Kidney tubule cell (primary cell): ENCODE measurements at regions not wholly inside any gene's neighbourhood (a gene's known extent, or its start where the extent isn't known, plus 50 kb on each side); places are given as distances from the start of the nearest gene placed in this dataset.
"Not testable (repeated sequence)": the region's sequence is repeated elsewhere in the genome, so short reads cannot be mapped to it uniquely, and the experiment has no call there.

Experiments used
- DNase-seq: peaks from one replicate; pipeline ENCODE4 v3.0.0-alpha.2; 2018; ENCODE audit warnings: low spot score

DNA sequence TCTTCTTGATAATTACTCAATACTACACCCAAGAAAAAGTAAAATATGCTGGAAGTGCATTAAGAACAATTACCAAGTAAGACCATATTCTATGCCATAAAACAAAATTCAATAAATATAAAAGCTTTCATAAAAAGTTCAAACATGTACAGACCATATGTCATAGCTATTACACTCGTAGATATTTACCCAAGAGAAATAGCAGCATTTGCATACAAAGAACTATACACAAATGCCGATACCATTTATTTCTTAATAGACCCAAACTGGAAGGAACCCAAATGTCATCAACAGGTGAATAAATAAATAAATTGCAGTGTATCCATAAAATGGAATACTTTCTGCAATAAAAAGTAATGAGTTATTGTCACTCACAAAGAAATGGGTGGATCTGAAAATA, 78.3 kb upstream of the SLC16A7 start:
- DNase-seq, result no peak

DNA sequence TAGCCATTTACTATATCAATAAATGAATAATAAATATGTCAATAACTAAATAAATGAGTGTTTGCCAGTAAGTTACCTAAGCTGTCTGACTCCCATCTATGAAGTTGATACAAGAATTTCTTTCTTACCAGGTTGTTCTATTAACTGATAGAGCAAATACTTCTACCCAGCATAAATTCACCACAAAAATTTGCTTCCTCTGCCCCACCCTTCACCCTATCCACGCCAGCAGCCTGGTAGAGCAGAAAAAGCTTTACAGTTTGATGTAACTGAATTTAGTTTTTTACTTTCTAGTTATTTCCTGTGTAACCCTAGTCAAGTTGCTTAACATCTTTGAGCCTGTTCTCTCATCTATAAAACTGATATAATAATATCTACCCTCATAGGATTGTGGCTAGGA, 94.9 kb upstream of the SLC16A7 start:
- peak; percentile 29 for DNase-seq

DNA sequence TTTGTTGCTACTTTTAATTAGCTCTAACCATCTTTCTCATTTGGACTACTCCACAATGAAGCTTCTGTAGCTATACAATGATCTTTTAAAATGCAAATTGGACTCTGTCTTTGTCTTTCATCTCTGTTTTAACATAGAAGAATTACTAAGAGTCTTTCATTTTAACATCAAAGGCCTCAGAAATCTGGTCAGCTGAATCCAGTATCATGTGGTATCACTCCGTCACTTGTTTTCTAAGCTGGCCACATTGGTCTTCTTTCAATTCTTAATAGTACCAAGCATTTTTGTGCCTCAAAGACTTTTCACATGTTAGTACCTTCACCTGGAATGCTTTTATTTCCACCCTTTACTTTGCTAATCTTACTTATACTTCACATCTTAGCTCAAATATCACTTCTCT, 95.5 kb upstream of the SLC16A7 start:
- DNase-seq, result no peak

DNA sequence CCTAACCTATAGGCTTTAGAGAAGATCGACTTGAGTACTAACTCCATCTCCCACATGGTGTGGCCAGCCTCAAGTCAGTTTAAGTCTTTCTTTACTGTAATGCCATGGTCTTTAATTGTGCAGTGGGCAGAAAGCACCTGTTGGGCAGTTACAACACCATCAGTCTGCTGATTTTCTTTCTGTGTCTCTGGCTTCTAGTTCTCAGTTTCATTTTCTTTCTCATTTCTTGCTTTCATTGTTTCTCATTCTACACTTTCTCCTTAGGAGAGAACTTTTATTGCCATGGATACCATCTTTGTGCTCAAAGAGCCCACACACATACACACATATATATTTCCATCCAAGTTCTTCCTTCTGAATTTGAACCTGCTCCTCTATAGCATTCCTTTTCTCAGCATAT, 96.1 kb upstream of the SLC16A7 start:
- DNase-seq, result no peak

DNA sequence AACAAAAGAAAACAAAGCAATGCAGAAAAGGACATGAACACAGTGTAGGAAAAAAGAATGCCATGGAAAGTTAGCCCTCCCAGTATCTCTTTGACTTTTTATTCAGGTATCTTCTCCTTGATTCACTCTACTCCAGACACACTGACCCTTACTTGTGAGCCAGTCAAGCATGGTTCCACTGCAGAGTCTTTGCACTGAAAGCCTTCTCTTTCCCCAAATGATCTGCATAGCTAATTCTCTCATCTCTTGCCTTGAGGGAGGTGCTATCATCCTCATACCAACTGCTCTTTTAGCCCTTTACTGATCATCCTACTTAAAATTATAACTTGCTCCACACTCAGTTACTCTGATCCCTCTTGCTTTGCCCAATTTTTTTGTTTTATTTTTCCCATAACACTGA, 101.2 kb upstream of the SLC16A7 start:
- no peak for DNase-seq

DNA sequence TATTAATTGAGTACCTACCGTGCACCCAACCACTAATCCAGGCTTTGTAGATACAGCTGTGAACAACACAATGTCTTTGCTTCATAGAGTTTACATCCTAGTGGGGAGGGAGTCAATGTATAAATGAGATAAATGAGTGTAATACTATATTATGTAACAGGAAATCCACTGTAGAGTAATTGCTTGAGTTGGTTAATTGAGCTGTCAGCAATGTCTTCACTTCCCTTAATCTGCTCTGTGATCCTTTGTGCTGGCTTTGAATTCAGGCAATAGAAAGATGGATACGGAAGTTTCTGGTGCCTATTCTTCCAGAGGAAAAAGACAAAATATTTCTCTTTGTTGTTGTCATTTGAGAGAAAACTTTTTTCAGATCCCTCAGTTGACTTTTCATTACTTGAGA, 104.0 kb upstream of the SLC16A7 start:
- DNase-seq, result no peak

DNA sequence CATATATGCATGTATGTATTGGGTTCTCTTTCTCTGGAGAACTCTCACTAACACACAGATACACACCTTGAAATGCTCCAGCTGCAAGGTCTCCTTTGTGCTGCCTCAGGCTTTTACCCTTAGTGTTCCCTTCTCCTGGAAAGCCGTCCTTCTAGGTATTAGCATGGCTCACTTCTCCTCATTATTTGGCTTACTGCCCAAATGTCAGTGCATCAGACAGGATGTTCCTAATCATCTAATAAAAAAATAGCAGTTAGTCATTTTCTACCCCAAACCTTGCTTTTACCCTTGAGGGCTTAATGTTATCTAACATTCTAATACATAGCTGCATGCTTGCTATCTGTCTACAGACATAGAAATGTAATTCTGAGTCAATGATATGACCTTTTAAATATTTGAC, 109.0 kb upstream of the SLC16A7 start:
- DNase-seq, result peak; percentile 13

DNA sequence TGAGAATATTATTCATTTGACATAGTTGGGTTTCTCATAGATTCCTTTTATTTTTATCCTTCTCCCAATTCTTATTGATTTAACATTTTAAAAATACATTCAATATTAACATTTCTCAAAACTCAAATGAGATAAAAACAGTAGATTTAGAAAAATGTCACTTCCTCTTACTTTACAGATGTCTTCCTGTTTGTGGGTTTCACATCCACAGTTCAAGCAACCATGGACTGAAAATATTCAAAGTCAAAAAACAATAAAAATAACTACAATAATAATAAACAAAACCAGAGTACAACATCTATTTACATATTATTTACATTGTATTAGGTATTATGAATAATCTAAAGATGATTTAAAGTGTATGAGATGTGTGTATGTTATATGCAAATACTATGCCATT, 111.3 kb upstream of the SLC16A7 start:
- no peak for DNase-seq

DNA sequence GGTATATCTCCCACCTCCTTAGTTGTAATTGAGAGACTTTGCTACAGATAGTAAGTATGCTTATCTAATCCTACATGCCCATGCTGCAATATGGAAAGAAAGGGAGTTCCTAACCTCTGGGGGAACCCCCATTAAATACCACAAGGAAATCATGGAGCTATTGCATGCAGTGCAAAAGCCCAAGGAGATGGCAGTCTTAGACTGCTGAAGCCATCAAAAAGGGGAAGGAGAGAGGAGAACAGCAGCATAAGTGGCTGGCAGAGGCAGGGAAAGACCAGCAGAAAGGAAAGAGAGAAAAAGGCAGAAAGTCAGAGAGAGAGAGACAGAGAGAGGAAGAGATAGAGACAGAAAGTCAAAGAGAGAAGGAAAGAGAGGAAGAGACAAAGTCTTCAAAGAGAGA, 121.6 kb upstream of the SLC16A7 start:
- DNase-seq, result not testable (repeated sequence)

DNA sequence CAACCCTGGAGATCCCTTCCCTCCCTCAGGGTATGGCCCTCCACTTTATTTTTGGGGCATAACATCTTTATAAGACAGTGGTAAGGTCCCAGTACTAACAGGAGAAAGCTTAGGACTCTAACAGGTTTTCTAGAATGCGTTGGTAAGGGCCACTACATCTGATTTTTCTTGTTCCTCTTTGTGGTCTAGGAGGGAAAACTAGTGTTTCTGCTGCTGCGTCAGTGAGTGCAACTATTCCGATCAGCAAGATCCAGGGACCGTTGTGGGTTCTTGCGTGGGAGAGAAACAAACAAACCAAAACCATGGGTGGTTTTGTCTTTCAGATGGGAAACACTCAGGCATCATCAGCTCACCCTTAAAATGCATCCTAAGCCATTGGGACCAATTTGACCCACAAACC, 123.6 kb upstream of the SLC16A7 start:
- DNase-seq, result no peak

DNA sequence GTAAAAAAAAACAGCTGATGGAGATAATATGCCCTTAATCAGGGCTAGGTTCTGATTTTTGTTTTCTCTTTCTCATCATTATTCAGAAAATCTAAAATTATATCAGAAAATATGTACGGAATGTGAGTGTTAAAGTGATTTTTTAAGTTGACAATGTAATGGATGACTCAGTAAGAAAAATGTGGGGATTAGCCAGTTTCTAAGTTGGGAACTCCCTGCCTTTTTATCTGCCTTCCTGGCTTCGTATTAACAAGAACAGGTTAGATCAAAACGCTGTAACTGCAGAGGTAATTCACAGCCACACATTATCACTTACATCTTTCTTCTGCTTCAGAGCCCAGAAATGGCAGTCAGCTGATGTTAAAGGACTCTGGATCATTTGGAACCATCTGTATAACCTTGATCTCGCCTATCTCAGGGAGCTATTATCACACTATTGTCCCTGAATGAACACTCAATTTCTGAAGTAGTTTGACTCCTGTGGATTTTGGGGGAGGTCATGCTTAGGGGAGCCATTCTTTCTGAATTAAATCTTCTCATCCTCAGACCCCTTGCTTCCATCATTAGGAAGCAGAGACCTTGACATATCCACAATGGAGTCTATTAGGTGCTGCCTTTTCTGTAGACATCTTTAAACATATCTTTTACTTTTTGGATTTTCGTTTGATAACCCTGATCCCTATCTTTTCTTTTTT, 135.7 kb upstream of the SLC16A7 start:
- peak; percentile 38 for DNase-seq

DNA sequence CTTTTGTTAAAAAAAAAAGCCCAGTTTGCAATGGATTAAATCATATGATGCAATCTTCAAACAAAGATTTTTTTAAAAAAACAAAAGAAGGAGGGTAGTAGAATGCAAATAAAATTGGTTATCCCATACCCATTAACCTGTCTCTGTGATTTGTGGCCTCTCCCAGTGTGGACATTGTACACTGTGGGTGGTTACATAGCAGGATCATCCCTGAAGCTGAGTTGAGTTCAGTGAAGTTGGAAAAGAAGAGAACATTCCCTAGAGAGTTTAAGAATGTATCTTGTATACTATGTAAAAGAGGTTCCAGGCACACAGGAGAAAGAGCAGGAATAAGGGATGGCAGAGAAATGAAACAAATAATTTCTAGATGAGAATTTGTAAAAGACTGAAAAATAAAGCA, 142.4 kb upstream of the SLC16A7 start:
- DNase-seq, result no peak

DNA sequence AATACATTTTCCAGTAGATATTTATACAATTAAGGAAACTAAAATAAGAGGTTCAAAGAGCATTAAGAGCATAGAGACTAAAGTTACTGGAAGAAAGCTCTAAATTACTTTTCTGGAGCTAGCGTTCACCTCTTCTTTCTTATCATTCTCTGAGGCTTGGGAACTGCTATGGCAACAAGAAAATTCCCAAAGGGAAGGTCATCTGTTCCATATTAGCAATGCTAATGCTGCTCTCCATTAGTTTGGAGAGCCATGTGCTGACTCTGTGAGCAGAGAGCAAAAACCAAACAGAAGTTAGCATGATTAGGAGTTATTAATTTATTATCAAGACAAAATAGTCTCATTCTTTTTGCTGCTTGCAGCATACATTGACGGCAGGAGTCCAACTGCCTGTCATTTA, 143.1 kb upstream of the SLC16A7 start:
- peak; percentile 44 for DNase-seq

DNA sequence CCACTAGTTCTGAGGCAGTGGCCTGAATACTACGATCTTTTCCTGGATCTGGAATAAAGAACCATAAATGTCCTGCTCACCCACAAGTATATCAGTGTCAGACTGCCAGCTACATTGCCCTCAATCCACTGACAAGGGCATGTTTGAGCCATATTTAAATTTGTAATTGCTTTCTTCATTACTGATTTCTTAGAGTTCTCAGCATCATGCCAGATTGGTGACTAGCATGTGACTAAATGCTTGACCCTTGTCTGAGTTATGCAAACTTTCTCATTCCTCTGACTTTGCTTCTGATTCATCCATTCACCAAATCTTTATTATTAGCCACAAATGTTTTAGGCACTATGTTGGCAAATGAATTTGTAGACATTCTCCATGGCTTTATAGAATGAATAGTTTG, 143.6 kb upstream of the SLC16A7 start:
- DNase-seq, result peak; percentile 88

DNA sequence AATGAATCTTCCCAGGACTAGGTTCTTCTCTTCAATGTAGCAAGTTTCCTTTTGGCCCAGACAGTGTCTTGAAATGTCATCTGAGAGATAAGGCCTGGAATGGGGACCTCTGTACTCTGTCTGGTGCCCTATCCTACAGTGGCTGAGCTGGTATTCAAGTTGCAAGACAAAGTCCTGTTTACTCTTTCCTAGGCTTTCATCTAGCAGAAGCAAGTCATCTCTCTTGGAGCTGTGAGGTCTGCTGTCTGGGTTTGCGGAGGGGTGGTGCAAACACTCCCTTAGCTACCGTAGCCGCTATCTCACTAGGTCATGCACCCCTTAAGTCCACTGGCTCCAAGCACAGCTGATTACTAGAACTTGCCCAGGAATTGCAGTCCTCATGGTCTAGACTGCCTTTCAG, 149.7 kb upstream of the SLC16A7 start:
- DNase-seq, result no peak

DNA sequence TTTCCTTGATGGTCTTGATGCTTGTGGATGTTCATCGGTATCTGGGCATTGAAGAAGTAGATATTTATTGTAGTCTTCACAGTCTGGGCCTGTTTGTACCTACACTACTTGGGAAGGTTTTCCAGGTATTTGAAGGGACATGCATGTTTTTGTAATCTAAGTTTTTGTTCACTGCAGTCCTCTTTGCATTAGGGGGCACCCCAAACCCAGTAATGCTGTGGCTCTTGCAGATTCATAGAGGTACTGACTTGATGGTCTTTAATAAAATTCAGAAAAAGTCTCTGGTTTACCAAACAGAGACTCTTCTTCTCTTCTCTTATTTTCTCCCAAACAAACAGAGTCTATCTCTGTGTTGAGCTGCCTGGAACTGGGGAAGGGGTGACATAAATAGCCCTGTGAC, 150.9 kb upstream of the SLC16A7 start:
- DNase-seq, result peak; percentile 7

DNA sequence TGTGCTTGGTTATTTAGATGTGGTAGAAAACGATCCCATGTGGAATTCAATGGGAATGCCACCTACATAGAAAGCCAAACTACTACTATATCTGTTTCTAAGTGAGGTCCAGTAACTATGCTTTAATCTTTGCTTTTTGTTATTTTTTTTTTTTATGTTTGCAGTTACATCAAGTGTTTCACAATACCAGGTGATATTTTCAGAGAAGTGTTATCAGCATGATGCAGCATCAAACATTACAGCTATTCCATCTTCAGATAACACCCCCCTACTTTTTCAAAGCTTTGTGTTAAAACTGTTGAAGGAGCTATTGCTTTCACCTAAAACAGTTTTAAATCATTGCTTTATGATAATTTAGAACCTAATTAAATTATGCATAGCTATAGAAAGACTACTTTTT, 163.8 kb upstream of the SLC16A7 start:
- DNase-seq, result no peak

DNA sequence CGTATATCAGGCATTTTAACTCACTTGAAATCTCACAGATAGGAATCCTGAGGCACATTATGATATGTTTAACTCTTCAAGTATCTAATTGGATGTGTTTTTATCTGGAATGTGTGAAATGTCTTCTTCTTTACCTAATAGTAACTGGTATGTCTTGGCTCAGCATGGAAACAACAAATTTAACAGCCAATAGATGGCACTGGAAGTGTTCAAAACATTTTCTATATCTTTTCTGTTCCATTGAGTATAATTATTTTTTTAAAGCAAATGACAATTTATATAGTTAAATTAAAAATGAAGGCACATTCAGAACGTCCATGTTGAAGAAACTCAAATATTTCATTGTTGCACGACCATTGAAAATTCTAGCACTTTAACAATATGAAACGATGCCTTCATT, 164.6 kb upstream of the SLC16A7 start:
- DNase-seq, result peak; percentile 5

DNA sequence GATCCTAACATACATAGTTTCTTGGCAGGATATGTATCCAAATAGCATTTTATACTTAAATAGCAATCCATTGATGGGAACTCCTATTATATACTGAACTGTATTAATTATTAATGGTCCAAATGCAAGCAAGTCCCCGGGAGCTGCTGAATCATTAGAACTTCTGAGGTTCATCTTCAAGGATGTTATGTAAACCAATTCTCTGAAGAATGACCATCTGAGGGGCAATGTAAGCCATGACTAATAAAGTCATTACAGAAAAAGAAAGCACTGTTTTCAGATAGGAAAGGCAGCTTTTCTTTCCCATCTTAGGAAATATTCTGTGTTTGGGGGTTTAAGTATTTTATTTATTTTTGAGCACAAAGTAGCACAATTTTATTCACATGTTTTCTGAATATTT, 166.1 kb upstream of the SLC16A7 start:
- peak; percentile 29 for DNase-seq

DNA sequence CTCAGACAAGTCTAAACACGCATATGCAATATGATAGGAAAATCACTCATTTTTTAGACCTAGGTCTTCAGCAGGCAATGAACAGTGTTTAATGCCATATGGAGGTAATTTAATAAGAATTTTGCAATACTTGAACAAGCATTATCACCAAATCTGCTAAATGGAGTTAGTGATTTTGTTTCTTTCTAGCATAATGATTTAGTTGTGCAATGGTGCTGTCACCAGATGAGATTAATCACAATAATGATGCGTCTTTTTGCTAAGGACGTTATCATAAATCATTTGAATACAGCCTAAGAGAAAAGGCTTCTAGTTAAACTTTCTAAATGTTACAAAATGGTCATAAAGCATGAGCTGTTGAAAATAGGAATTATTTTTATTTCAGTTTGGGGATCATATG, 170.0 kb upstream of the SLC16A7 start:
- no peak for DNase-seq

DNA sequence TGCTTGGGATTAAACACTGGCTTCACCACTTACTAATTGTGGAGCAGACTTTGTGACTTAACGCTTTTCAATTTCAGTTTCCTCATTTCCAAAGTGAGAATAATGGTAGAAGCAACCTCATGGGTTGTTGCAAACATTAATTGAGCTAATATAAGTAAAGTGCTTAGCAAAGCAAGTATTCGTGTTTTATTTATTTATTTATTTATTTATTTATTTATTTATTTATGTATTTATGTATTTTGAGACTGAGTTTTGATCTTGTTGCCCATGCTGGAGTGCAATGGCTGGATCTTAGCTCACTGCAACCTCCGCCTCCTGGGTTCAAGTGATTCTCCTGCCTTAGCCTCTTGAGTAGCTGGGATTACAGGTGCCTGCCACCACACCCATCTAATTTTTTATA, 171.2 kb upstream of the SLC16A7 start:
- not testable (repeated sequence) for DNase-seq

DNA sequence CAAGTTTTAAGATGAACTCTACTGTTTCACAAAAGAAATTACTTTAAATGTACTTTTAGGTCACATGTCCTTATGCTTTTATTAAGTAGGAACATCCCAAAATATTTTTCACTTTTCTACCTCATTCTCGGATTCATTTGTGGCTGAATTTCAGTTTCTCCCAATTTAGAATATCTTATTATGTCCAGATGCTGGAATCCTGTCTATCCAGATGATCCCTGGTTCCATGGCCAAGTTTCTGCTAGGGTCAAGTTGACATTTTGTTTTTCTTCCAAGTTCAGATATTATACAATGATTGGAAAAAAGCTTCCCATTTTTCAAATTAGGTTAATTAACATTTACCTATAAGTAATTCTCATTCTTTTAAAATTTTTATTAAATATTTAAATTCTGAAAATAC, 181.8 kb upstream of the SLC16A7 start:
- DNase-seq, result no peak

DNA sequence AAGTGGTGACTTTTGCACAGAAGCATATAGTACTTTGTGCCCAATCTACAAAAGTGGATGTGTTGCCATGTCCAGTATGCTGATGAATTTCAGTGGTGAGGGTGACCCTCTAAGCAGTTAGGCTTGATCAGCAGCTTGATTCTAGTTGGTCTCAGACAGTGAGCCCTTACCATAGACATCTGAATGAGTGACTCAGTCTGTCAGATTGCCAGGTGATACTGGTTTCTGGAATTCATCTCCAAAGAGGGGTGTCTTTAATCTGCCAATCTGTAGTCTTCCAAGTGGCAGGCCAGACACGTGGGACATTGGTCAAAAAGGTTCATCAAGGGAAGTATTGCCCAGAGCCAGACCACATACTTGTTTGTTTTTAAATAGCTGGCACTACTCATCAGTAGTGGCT, 187.4 kb upstream of the SLC16A7 start:
- DNase-seq, result peak; percentile 36

DNA sequence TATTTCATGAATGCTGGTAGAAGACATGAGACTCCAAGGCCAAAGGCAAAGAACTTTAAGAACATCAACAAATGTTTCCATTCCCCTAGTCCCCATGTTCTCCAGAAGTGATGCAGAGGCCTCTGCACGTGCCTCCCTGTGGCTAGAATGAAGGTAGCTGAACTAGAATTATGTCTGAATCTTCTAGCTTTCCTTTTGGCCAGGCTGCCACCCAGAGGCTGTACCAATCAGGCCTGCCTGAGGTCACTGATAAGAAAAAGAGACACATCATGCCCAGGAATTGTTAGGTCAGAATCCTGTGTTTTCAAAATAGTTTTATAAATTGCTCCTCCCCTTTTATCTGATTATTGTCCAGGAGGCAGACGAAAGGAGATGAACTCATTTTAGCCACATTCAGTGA, 188.0 kb upstream of the SLC16A7 start:
- DNase-seq, result no peak

DNA sequence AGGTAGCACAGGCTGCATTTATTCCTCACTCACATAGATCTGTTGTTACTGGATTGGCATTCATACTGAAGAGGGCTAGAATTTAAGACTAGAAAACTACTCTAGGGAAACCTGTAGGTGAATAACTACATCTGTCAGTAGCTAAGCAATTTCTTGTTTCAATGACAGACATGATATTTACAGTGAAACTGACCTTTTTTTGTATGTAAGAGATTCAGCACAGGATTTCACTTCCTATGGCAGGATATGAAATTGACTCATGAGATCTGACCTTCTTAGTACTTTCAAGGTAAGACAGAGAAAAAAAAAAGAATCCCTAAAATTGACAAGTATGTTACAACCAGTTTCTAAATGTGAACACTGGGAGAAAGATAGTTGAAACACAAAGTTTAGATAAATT, 189.8 kb upstream of the SLC16A7 start:
- no peak for DNase-seq
